HEK293 (cell line): ENCODE measurements at regions not wholly inside any gene's neighbourhood (a gene's known extent, or its start where the extent isn't known, plus 50 kb on each side); places are given as distances from the start of the nearest gene placed in this dataset.

Experiments used
- CTCF ChIA-PET: fragments of 350-600 bp; formaldehyde crosslinking; extraction: SDS; loops from one replicate; lab custom pipeline; 2021; ENCODE audit warnings: antibody characterized with exemption; lab: Yijun Ruan, JAX
- POLR2A ChIA-PET: fragments of 300-600 bp; formaldehyde crosslinking; extraction: SDS; loops from one replicate; lab custom pipeline; 2020; ENCODE audit warnings: antibody characterized with exemption, inconsistent platforms; lab: Yijun Ruan, JAX
- H3K27ac ChIP-seq: fragments of 200-500 bp; sonication (Bioruptor generic); 2 replicates; pipeline ENCODE4 v1.5.1; 2014; ENCODE audit warnings: low read depth, low read length, control low read depth, inconsistent platforms; ENCODE audit errors: extremely low read depth
- H3K36me3 ChIP-seq, 2 experiments: fragments of 200-500 bp in 1 of 2; sonication (Bioruptor generic) in 1 of 2; 1 replicate in 1 of 2; 2 replicates in 1 of 2; pipeline ENCODE4 v1.5.1; 2014 to 2017; ENCODE audit warnings: inconsistent platforms in 2 of 2, low read length in 2 of 2; ENCODE audit not compliant: control insufficient read depth in 2 of 2, insufficient read depth in 1 of 2
- H3K4me1 ChIP-seq: fragments of 200-500 bp; sonication (Bioruptor generic); 2 replicates; pipeline ENCODE4 v1.5.1; 2014; ENCODE audit warnings: mild to moderate bottlenecking, low read length, inconsistent platforms; ENCODE audit not compliant: control insufficient read depth, insufficient read depth
- H3K4me3 ChIP-seq: 2 replicates; pipeline ENCODE4 v1.5.1; 2011; ENCODE audit warnings: low read depth, mild to moderate bottlenecking, control low read depth, low read length, moderate library complexity
- H3K9me3 ChIP-seq: fragments of 200-500 bp; sonication (Bioruptor generic); 2 replicates; pipeline ENCODE4 v1.5.1; 2014; ENCODE audit warnings: low read depth, low read length, inconsistent platforms; ENCODE audit not compliant: control insufficient read depth, insufficient read depth
- MEIS1 ChIP-seq: sonication (generic); formaldehyde crosslinking; IDR thresholded peaks from 2 replicates; pipeline ENCODE4 v1.8.1; 2022; ENCODE audit warnings: missing genetic modification reagents, mild to moderate bottlenecking, borderline replicate concordance
- ZFP69B ChIP-seq: fragments of 450-650 bp; formaldehyde crosslinking; IDR thresholded peaks from 2 replicates; pipeline ENCODE4 v1.5.1; 2016; ENCODE audit warnings: missing biosample characterization, missing genetic modification characterization
- ZNF274 ChIP-seq, 2 experiments: fragments of 200-500 bp in 1 of 2; fragments of 450-650 bp in 1 of 2; sonication (Bioruptor generic) in 1 of 2; formaldehyde crosslinking in 1 of 2; IDR thresholded peaks; 2 replicates each; pipeline versions ENCODE4 v1.5.1 to v1.6.1; 2014 to 2016; ENCODE audit warnings: borderline replicate concordance in 1 of 2, inconsistent platforms in 1 of 2, low read length in 1 of 2, missing biosample characterization in 1 of 2, missing genetic modification characterization in 1 of 2
- ZNF292 ChIP-seq: fragments of 450-650 bp; formaldehyde crosslinking; IDR thresholded peaks from 2 replicates; pipeline ENCODE4 v1.5.1; 2016; ENCODE audit warnings: low read depth, missing biosample characterization, missing genetic modification characterization, borderline replicate concordance
- ZNF529 ChIP-seq: fragments of 450-650 bp; formaldehyde crosslinking; IDR thresholded peaks from 2 replicates; pipeline ENCODE4 v1.5.1; 2017; ENCODE audit warnings: missing genetic modification characterization, missing biosample characterization; ENCODE audit not compliant: insufficient replicate concordance
- ZNF549 ChIP-seq: fragments of 450-650 bp; IDR thresholded peaks from 2 replicates; pipeline ENCODE4 v1.5.1; 2018; ENCODE audit warnings: missing biosample characterization, missing genetic modification characterization, mild to moderate bottlenecking, inconsistent platforms, moderate library complexity
- ZNF768 ChIP-seq: fragments of 450-650 bp; formaldehyde crosslinking; IDR thresholded peaks from 2 replicates; pipeline ENCODE4 v1.5.1; 2018; ENCODE audit warnings: missing biosample characterization, mild to moderate bottlenecking, missing genetic modification characterization
- TF ChIP-seq, protein P1 (sequence below): fragments of 450-650 bp; formaldehyde crosslinking; IDR thresholded peaks from 2 replicates; pipeline ENCODE4 v1.5.1; 2016; ENCODE audit warnings: missing biosample characterization, missing genetic modification characterization
- TF ChIP-seq, protein P2 (sequence below): fragments of 450-650 bp; formaldehyde crosslinking; IDR thresholded peaks from 2 replicates; pipeline ENCODE4 v1.5.1; 2017; ENCODE audit warnings: missing biosample characterization, mild to moderate bottlenecking, missing genetic modification characterization, moderate library complexity
- TF ChIP-seq, protein P3 (sequence below): fragments of 450-650 bp; formaldehyde crosslinking; IDR thresholded peaks from 2 replicates; pipeline ENCODE4 v1.5.1; 2016; ENCODE audit warnings: missing biosample characterization, missing genetic modification characterization
- TF ChIP-seq, protein P4 (sequence below): fragments of 450-650 bp; formaldehyde crosslinking; IDR thresholded peaks from 2 replicates; pipeline ENCODE4; 2016; ENCODE audit warnings: missing biosample characterization, missing genetic modification characterization
- TF ChIP-seq, protein P5 (sequence below): fragments of 450-650 bp; formaldehyde crosslinking; IDR thresholded peaks from 2 replicates; pipeline ENCODE4 v1.5.1; 2016; ENCODE audit warnings: missing biosample characterization, missing genetic modification characterization
- TF ChIP-seq, protein P6 (sequence below): fragments of 450-650 bp; formaldehyde crosslinking; IDR thresholded peaks from 2 replicates; pipeline ENCODE4 v1.5.1; 2016; ENCODE audit warnings: missing biosample characterization, missing genetic modification characterization

DNA sequence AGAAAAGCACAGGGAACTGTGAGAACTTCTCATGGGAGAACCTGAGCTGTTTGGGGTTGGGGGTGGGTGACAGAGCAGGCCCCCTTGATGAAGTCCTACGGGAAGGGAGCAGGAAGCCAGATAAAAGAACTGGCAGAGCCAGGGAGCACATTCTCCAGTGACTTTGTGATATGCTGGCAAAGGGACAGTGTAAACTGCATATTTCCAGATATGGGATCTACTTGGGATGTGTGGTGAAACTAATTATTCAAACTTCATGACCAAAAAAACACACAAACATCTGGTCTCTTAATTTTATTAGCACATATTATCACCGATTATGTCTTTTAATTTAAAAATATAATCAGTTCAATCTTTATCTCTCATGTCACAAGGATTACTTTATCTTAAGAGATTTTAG is 266.0 kb downstream of the PAPSS1 start:
- H3K27ac ChIP-seq = no peak overlapping the region
- no peaks in the 10 kb centered on the region for H3K36me3 ChIP-seq
- no peaks in the 10 kb centered on the region for H3K9me3 ChIP-seq
- TF ChIP-seq, protein P1, sequence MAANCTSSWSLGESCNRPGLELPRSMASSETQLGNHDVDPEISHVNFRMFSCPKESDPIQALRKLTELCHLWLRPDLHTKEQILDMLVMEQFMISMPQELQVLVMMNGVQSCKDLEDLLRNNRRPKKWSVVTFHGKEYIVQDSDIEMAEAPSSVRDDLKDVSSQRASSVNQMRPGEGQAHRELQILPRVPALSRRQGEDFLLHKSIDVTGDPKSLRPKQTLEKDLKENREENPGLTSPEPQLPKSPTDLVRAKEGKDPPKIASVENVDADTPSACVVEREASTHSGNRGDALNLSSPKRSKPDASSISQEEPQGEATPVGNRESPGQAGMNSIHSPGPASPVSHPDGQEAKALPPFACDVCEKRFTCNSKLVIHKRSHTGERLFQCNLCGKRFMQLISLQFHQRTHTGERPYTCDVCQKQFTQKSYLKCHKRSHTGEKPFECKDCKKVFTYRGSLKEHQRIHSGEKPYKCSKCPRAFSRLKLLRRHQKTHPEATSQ (tag by site-specific recombination) = no peak
- TF ChIP-seq ZNF529 (tag by site-specific recombination) (no peak), ZNF768 (tag by site-specific recombination) (no peak), ZNF274 (IDR thresholded peaks at IDR 0.05; ENCODE audit: low read length) (no peak), ZNF274 (tag by site-specific recombination; IDR thresholded peaks at IDR 0.05; ENCODE audit: borderline replicate concordance) (no peak), ZFP69B (tag by site-specific recombination) (no peak), MEIS1 (CRISPR knock-in tag) (no peak), ZNF292 (tag by site-specific recombination) (no peak), ZNF549 (tag by site-specific recombination) (no peak)
- TF ChIP-seq, protein P2, sequence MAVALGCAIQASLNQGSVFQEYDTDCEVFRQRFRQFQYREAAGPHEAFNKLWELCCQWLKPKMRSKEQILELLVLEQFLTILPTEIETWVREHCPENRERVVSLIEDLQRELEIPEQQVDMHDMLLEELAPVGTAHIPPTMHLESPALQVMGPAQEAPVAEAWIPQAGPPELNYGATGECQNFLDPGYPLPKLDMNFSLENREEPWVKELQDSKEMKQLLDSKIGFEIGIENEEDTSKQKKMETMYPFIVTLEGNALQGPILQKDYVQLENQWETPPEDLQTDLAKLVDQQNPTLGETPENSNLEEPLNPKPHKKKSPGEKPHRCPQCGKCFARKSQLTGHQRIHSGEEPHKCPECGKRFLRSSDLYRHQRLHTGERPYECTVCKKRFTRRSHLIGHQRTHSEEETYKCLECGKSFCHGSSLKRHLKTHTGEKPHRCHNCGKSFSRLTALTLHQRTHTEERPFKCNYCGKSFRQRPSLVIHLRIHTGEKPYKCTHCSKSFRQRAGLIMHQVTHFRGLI (tag by site-specific recombination) = no peak
- TF ChIP-seq, protein P3, sequence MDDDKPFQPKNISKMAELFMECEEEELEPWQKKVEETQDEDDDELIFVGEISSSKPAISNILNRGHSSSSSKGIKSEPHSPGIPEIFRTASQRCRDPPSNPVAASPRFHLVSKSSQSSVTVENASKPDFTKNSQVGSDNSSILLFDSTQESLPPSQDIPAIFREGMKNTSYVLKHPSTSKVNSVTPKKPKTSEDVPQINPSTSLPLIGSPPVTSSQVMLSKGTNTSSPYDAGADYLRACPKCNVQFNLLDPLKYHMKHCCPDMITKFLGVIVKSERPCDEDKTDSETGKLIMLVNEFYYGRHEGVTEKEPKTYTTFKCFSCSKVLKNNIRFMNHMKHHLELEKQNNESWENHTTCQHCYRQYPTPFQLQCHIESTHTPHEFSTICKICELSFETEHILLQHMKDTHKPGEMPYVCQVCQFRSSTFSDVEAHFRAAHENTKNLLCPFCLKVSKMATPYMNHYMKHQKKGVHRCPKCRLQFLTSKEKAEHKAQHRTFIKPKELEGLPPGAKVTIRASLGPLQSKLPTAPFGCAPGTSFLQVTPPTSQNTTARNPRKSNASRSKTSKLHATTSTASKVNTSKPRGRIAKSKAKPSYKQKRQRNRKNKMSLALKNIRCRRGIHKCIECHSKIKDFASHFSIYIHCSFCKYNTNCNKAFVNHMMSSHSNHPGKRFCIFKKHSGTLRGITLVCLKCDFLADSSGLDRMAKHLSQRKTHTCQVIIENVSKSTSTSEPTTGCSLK (tag by site-specific recombination) = no peak
- TF ChIP-seq, protein P4, sequence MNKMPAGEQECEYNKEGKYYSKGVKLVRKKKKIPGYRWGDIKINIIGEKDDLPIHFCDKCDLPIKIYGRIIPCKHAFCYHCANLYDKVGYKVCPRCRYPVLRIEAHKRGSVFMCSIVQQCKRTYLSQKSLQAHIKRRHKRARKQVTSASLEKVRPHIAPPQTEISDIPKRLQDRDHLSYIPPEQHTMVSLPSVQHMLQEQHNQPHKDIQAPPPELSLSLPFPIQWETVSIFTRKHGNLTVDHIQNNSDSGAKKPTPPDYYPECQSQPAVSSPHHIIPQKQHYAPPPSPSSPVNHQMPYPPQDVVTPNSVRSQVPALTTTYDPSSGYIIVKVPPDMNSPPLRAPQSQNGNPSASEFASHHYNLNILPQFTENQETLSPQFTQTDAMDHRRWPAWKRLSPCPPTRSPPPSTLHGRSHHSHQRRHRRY (tag by site-specific recombination) = no peak
- TF ChIP-seq, protein P5, sequence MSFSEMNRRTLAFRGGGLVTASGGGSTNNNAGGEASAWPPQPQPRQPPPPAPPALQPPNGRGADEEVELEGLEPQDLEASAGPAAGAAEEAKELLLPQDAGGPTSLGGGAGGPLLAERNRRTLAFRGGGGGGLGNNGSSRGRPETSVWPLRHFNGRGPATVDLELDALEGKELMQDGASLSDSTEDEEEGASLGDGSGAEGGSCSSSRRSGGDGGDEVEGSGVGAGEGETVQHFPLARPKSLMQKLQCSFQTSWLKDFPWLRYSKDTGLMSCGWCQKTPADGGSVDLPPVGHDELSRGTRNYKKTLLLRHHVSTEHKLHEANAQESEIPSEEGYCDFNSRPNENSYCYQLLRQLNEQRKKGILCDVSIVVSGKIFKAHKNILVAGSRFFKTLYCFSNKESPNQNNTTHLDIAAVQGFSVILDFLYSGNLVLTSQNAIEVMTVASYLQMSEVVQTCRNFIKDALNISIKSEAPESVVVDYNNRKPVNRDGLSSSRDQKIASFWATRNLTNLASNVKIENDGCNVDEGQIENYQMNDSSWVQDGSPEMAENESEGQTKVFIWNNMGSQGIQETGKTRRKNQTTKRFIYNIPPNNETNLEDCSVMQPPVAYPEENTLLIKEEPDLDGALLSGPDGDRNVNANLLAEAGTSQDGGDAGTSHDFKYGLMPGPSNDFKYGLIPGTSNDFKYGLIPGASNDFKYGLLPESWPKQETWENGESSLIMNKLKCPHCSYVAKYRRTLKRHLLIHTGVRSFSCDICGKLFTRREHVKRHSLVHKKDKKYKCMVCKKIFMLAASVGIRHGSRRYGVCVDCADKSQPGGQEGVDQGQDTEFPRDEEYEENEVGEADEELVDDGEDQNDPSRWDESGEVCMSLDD (tag by site-specific recombination) = no peak
- TF ChIP-seq, protein P6, sequence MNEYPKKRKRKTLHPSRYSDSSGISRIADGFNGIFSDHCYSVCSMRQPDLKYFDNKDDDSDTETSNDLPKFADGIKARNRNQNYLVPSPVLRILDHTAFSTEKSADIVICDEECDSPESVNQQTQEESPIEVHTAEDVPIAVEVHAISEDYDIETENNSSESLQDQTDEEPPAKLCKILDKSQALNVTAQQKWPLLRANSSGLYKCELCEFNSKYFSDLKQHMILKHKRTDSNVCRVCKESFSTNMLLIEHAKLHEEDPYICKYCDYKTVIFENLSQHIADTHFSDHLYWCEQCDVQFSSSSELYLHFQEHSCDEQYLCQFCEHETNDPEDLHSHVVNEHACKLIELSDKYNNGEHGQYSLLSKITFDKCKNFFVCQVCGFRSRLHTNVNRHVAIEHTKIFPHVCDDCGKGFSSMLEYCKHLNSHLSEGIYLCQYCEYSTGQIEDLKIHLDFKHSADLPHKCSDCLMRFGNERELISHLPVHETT (tag by site-specific recombination) = no peak
- ChIA-PET CTCF (no interaction called here), POLR2A (no interaction called here)
- H3K4me1 ChIP-seq = no peaks in the 10 kb centered on the region
- no peak overlapping the region for H3K4me3 ChIP-seq
